H9 (cell line): ENCODE measurements at regions not wholly inside any gene's neighbourhood (a gene's known extent, or its start where the extent isn't known, plus 50 kb on each side); places are given as distances from the start of the nearest gene placed in this dataset.

Experiments used
- DNase-seq: peaks from one replicate; pipeline ENCODE4 v3.0.0-alpha.2; 2017
- H2AFZ ChIP-seq: one replicate; pipeline ENCODE4 v1.6.1; 2013; ENCODE audit warnings: mild to moderate bottlenecking, low read length, control low read depth, moderate library complexity
- H2AK5ac ChIP-seq: 2 replicates; pipeline ENCODE4 v1.6.1; 2013; ENCODE audit warnings: low read length, control low read depth, mixed read lengths; ENCODE audit not compliant: insufficient read length
- H2BK120ac ChIP-seq: one replicate; pipeline ENCODE4 v1.6.1; 2013; ENCODE audit warnings: low read depth, mild to moderate bottlenecking, low read length, control low read depth, inconsistent platforms; ENCODE audit not compliant: poor library complexity, severe bottlenecking
- H2BK12ac ChIP-seq: 2 replicates; pipeline ENCODE4 v1.6.1; 2013; ENCODE audit warnings: low read length, control low read depth, mixed read lengths, low read depth; ENCODE audit not compliant: insufficient read length
- H2BK15ac ChIP-seq: 2 replicates; pipeline ENCODE4 v1.6.1; 2013; ENCODE audit warnings: low read depth, low read length, control low read depth
- H2BK20ac ChIP-seq: one replicate; pipeline ENCODE4 v1.6.1; 2013; ENCODE audit warnings: low read depth, mild to moderate bottlenecking, low read length, control low read depth, inconsistent platforms; ENCODE audit not compliant: poor library complexity, severe bottlenecking
- H2BK5ac ChIP-seq: 2 replicates; pipeline ENCODE4 v1.6.1; 2013; ENCODE audit warnings: low read length, control low read depth, mixed read lengths; ENCODE audit not compliant: insufficient read length
- H3K14ac ChIP-seq: 2 replicates; pipeline ENCODE4 v1.6.1; 2013; ENCODE audit warnings: low read length, control low read depth; ENCODE audit not compliant: insufficient read depth
- H3K18ac ChIP-seq: 2 replicates; pipeline ENCODE4 v1.6.1; 2013; ENCODE audit warnings: low read depth, mild to moderate bottlenecking, mixed read lengths, low read length, control low read depth; ENCODE audit not compliant: insufficient read length
- H3K23ac ChIP-seq: 2 replicates; pipeline ENCODE4 v1.6.1; 2013; ENCODE audit warnings: low read length, control low read depth, mixed read lengths, low read depth; ENCODE audit not compliant: insufficient read length
- H3K23me2 ChIP-seq: 2 replicates; pipeline ENCODE4 v1.6.1; 2013; ENCODE audit warnings: low read depth, mild to moderate bottlenecking, mixed read lengths, low read length, control low read depth; ENCODE audit not compliant: insufficient read length, poor library complexity, severe bottlenecking
- H3K27ac ChIP-seq: 2 replicates; pipeline ENCODE4 v1.5.1; 2013; ENCODE audit warnings: low read length, control low read depth, mixed read lengths, low read depth; ENCODE audit not compliant: insufficient read length
- H3K27me3 ChIP-seq: 2 replicates; pipeline ENCODE4 v1.6.1; 2013; ENCODE audit warnings: low read length, control low read depth, inconsistent platforms; ENCODE audit not compliant: insufficient read depth
- H3K4ac ChIP-seq: 2 replicates; pipeline ENCODE4 v1.6.1; 2013; ENCODE audit warnings: low read depth, mild to moderate bottlenecking, control low read depth, inconsistent platforms, low read length, moderate library complexity
- H3K4me1 ChIP-seq: 2 replicates; pipeline ENCODE4 v1.6.1; 2013; ENCODE audit warnings: low read length, control low read depth, inconsistent platforms; ENCODE audit not compliant: insufficient read depth
- H3K4me2 ChIP-seq: 2 replicates; pipeline ENCODE4 v1.6.1; 2013; ENCODE audit warnings: low read length, control low read depth, mixed read lengths; ENCODE audit not compliant: insufficient read length, insufficient read depth
- H3K56ac ChIP-seq: 2 replicates; pipeline ENCODE4 v1.6.1; 2013; ENCODE audit warnings: low read depth, mild to moderate bottlenecking, mixed read lengths, low read length, control low read depth; ENCODE audit not compliant: insufficient read length
- H3K79me1 ChIP-seq: 2 replicates; pipeline ENCODE4 v1.6.1; 2013; ENCODE audit warnings: low read depth, mild to moderate bottlenecking, moderate library complexity, low read length, control low read depth, inconsistent platforms; ENCODE audit not compliant: insufficient read depth, poor library complexity, severe bottlenecking
- H3K79me2 ChIP-seq: 2 replicates; pipeline ENCODE4 v1.6.1; 2013; ENCODE audit warnings: low read length, control low read depth, inconsistent platforms; ENCODE audit not compliant: insufficient read depth
- H3K9ac ChIP-seq: 2 replicates; pipeline ENCODE4 v1.6.1; 2013; ENCODE audit warnings: low read length, control low read depth, mixed read lengths; ENCODE audit not compliant: insufficient read length; ENCODE audit errors: extremely low read depth
- H3K9me3 ChIP-seq: one replicate; pipeline ENCODE4 v1.6.1; 2013; ENCODE audit warnings: low read depth, low read length, inconsistent platforms; ENCODE audit not compliant: control insufficient read depth
- H3T11ph ChIP-seq: one replicate; pipeline ENCODE4 v1.6.1; 2013; ENCODE audit warnings: mild to moderate bottlenecking, low read length, control low read depth, inconsistent platforms
- H4K20me1 ChIP-seq: one replicate; pipeline ENCODE4 v1.6.1; 2013; ENCODE audit not compliant: control insufficient read depth, insufficient read length, insufficient read depth
- H4K5ac ChIP-seq: 2 replicates; pipeline ENCODE4 v1.6.1; 2013; ENCODE audit warnings: low read depth, mild to moderate bottlenecking, mixed read lengths, low read length, control low read depth; ENCODE audit not compliant: insufficient read length
- H4K8ac ChIP-seq: replicated peaks from 2 replicates; pipeline ENCODE4 v1.6.1; 2013; ENCODE audit warnings: low read length, control low read depth, mixed read lengths, low read depth; ENCODE audit not compliant: insufficient read length
- H4K91ac ChIP-seq: 2 replicates; pipeline ENCODE4 v1.6.1; 2013; ENCODE audit warnings: low read depth, mild to moderate bottlenecking, moderate library complexity, mixed read lengths, low read length, control low read depth; ENCODE audit not compliant: insufficient read length
- H3K27ac Mint-ChIP-seq, 3 experiments: 2 replicates in 2 of 3; 3 replicates in 1 of 3; pipeline ENCODE4 v1.8.0; 2020 to 2021; ENCODE audit warnings: mixed read lengths in 3 of 3, mild to moderate bottlenecking in 1 of 3, moderate library complexity in 1 of 3
- H3K27me3 Mint-ChIP-seq: 2 replicates; pipeline ENCODE4 v1.8.0; 2021; ENCODE audit warnings: low read depth, mild to moderate bottlenecking, moderate library complexity, mixed read lengths
- H3K36me3 Mint-ChIP-seq, 3 experiments: 2 replicates in 2 of 3; 3 replicates in 1 of 3; pipeline ENCODE4 v1.8.0; 2020 to 2021; ENCODE audit warnings: low read depth in 3 of 3, mixed read lengths in 3 of 3; ENCODE audit not compliant: insufficient read depth in 1 of 3
- H3K4me1 Mint-ChIP-seq, 2 experiments: 2 replicates each; pipeline ENCODE4 v1.8.0; 2020; ENCODE audit warnings: mixed read lengths in 2 of 2
- H3K4me3 Mint-ChIP-seq, 2 experiments: 2 replicates in 1 of 2; 3 replicates in 1 of 2; pipeline ENCODE4 v1.8.0; 2020 to 2021; ENCODE audit warnings: mild to moderate bottlenecking in 2 of 2, mixed read lengths in 2 of 2, moderate library complexity in 1 of 2
- H3K9me3 Mint-ChIP-seq, 2 experiments: 2 replicates in 1 of 2; 3 replicates in 1 of 2; pipeline ENCODE4 v1.8.0; 2020; ENCODE audit warnings: mild to moderate bottlenecking in 2 of 2, mixed read lengths in 2 of 2, moderate library complexity in 1 of 2
- WGBS: extraction: QIAGEN DNeasy Blood & Tissue Kit; methylation state at CpG from one replicate; pipeline ENCODE4 v1.1.7; 2013; ENCODE audit warnings: missing lambda C conversion rate, low lambda C conversion rate, mixed read lengths; ENCODE audit not compliant: insufficient read length; ENCODE audit errors: extremely low coverage; 5-methylcytosine and 5-hydroxymethylcytosine counted together
- TF ChIP-seq, protein P1 (sequence below): fragments of 200-600 bp; sonication (generic); conservative IDR thresholded peaks from 3 replicates; pipeline ENCODE4 v1.8.0; 2021; ENCODE audit warnings: antibody characterized with exemption, mild to moderate bottlenecking

DNA sequence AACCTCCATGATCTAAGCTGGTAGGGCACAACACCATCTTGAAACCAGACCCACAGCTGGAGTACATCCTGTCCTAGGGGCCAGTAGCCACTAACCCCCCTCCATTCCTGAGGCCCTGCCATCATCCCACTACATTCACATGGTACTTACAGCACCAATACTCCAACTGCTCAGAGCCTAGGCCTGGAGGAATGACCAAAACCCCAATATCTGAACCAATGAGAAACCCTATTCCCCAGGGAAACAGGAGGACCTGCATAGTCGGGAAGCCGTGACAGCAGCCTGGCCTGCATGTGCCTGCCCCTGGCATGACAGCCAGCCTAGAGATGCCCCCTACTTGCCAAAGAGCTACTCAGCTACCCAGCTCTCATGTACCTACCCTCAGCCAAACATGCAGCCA, 65.4 kb upstream of the DMRT1 start:
- no peak overlapping the region for H2AK5ac ChIP-seq
- no peaks in the 10 kb centered on the region for H3K23me2 ChIP-seq
- no peak overlapping the region for H2BK5ac ChIP-seq
- peaks cover 13 to 18% of the 10 kb centered on the region in 2 experiments for H3K4me1 Mint-ChIP-seq
- H3T11ph ChIP-seq = no peak overlapping the region
- peaks cover 7% of the 10 kb centered on the region for H3K27me3 Mint-ChIP-seq
- no CpG with 5 or more reads among the region's 2 CpGs for WGBS
- DNase-seq = no peak
- no peak overlapping the region for H2AFZ ChIP-seq
- H3K9me3 Mint-ChIP-seq = peaks cover 12 to 22% of the 10 kb centered on the region in 2 experiments
- H2BK15ac ChIP-seq = no peak overlapping the region
- H4K91ac ChIP-seq = no peak overlapping the region
- H3K4ac ChIP-seq = no peak overlapping the region
- H3K4me1 ChIP-seq = no peaks in the 10 kb centered on the region; the same call in 1 of the 2 replicates
- H3K9ac ChIP-seq = no peak overlapping the region
- H3K4me2 ChIP-seq = no peak overlapping the region
- H3K36me3 Mint-ChIP-seq = peaks cover 0 to 15% (median 13%) of the 10 kb centered on the region in 3 experiments; a peak in 5 of 7 replicates
- H4K5ac ChIP-seq = no peak overlapping the region
- no peak overlapping the region for H3K18ac ChIP-seq
- no peak overlapping the region for H2BK20ac ChIP-seq
- H3K79me1 ChIP-seq = no peaks in the 10 kb centered on the region
- H3K27ac Mint-ChIP-seq = no peak overlapping the region
- no peak overlapping the region for H2BK12ac ChIP-seq
- no peak overlapping the region for H3K14ac ChIP-seq
- H3K9me3 ChIP-seq = no peaks in the 10 kb centered on the region
- H3K56ac ChIP-seq = no peak overlapping the region
- no peak overlapping the region for H3K4me3 Mint-ChIP-seq
- no peak overlapping the region for H4K8ac ChIP-seq
- H3K23ac ChIP-seq = no peak overlapping the region
- no peak overlapping the region for H2BK120ac ChIP-seq
- H3K27ac ChIP-seq = no peak overlapping the region
- H3K79me2 ChIP-seq = no peaks in the 10 kb centered on the region
- TF ChIP-seq, protein P1, sequence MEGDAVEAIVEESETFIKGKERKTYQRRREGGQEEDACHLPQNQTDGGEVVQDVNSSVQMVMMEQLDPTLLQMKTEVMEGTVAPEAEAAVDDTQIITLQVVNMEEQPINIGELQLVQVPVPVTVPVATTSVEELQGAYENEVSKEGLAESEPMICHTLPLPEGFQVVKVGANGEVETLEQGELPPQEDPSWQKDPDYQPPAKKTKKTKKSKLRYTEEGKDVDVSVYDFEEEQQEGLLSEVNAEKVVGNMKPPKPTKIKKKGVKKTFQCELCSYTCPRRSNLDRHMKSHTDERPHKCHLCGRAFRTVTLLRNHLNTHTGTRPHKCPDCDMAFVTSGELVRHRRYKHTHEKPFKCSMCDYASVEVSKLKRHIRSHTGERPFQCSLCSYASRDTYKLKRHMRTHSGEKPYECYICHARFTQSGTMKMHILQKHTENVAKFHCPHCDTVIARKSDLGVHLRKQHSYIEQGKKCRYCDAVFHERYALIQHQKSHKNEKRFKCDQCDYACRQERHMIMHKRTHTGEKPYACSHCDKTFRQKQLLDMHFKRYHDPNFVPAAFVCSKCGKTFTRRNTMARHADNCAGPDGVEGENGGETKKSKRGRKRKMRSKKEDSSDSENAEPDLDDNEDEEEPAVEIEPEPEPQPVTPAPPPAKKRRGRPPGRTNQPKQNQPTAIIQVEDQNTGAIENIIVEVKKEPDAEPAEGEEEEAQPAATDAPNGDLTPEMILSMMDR = no peak
- H4K20me1 ChIP-seq = no peaks in the 10 kb centered on the region
- no peaks in the 10 kb centered on the region for H3K27me3 ChIP-seq
